Testis (tissue), 2 donors: ENCODE measurements at regions not wholly inside any gene's neighbourhood (a gene's known extent, or its start where the extent isn't known, plus 50 kb on each side); places are given as distances from the start of the nearest gene placed in this dataset.

ENCODE experiments used
- DNase-seq: peaks from one replicate; pipeline ENCODE4 v3.0.0-alpha.2; 2019
- H3K27ac ChIP-seq, 2 donors: fragments of 200-600 bp; sonication (generic); one replicate each; pipeline ENCODE4 v1.5.1; 2019
- H3K27me3 ChIP-seq: fragments of 200-600 bp; sonication (generic); one replicate; pipeline ENCODE4 v1.5.1; 2019
- H3K36me3 ChIP-seq: fragments of 200-600 bp; sonication (generic); one replicate; pipeline ENCODE4 v1.5.1; 2017; ENCODE audit warnings: low read depth; ENCODE audit errors: missing control alignments
- H3K4me1 ChIP-seq: fragments of 200-600 bp; sonication (generic); one replicate; pipeline ENCODE4 v1.5.1; 2019
- H3K4me3 ChIP-seq, 2 donors: fragments of 200-600 bp; sonication (generic); one replicate each; pipeline ENCODE4 v1.5.1; 2017 to 2019
- H3K9me3 ChIP-seq: fragments of 200-600 bp; sonication (generic); one replicate; pipeline ENCODE4 v1.5.1; 2017
- POLR2A ChIP-seq: fragments of 450-650 bp; IDR thresholded peaks from one replicate; pipeline ENCODE4 v1.6.1; 2017; ENCODE audit warnings: antibody characterized with exemption, mild to moderate bottlenecking, moderate library complexity
- WGBS, 2 donors: methylation state at CpG; one replicate each; pipeline ENCODE4 v1.1.5; 2018; 5-methylcytosine and 5-hydroxymethylcytosine counted together
- intact Hi-C: fragments of 100-400 bp; cut with DNase I; formaldehyde crosslinking; loops from one replicate; pipeline ENCODE4 v1.15.1; 2023; ENCODE audit warnings: low total_unique reads
- small RNA-seq, 2 donors: library from RNA; depleted of rRNA; stranded (forward); fragments of <200 nt; gene quantifications; one replicate each; pipeline ENCODE3, GENCODE V24; 2016
- TF ChIP-seq, protein P1 (sequence below), 3 experiments: fragments of 450-650 bp in 2 of 3; fragments of 200-600 bp in 1 of 3; sonication (generic) in 1 of 3; IDR thresholded peaks; one replicate each; pipeline ENCODE4 v1.5.1; 2016 to 2019; ENCODE audit warnings: antibody characterized with exemption in 3 of 3, mild to moderate bottlenecking in 2 of 3, moderate library complexity in 1 of 3

- WGBS, 2 donors: 64 to 69% methylated on average over 8 of the region's 8 CpGs
- no peak for TF ChIP-seq POLR2A
- TF ChIP-seq, protein P1, sequence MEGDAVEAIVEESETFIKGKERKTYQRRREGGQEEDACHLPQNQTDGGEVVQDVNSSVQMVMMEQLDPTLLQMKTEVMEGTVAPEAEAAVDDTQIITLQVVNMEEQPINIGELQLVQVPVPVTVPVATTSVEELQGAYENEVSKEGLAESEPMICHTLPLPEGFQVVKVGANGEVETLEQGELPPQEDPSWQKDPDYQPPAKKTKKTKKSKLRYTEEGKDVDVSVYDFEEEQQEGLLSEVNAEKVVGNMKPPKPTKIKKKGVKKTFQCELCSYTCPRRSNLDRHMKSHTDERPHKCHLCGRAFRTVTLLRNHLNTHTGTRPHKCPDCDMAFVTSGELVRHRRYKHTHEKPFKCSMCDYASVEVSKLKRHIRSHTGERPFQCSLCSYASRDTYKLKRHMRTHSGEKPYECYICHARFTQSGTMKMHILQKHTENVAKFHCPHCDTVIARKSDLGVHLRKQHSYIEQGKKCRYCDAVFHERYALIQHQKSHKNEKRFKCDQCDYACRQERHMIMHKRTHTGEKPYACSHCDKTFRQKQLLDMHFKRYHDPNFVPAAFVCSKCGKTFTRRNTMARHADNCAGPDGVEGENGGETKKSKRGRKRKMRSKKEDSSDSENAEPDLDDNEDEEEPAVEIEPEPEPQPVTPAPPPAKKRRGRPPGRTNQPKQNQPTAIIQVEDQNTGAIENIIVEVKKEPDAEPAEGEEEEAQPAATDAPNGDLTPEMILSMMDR (IDR thresholded peaks at IDR 0.05): no peak
- H3K4me3 ChIP-seq: no peak overlapping the region
- no peaks in the 10 kb centered on the region for H3K9me3 ChIP-seq
- no peaks in the 10 kb centered on the region for H3K27me3 ChIP-seq
- no peaks in the 10 kb centered on the region for H3K4me1 ChIP-seq
- intact Hi-C loops: no loop called here
- DNase-seq: no peak
- no peak overlapping the region for H3K27ac ChIP-seq
- H3K36me3 ChIP-seq: no peaks in the 10 kb centered on the region
Measured at GRCh38 chr16:35911899-35912298, 2452.5 kb downstream of the TP53TG3F start.

GRCh38 chr16:35931722-35932121 lies 2472.3 kb downstream of the TP53TG3F start:
- WGBS, 2 donors: 57 to 67% methylated on average over 3 of the region's 3 CpGs
- H3K9me3 ChIP-seq: no peaks in the 10 kb centered on the region
- H3K4me1 ChIP-seq: no peaks in the 10 kb centered on the region
- H3K4me3 ChIP-seq: no peak overlapping the region
- H3K27ac ChIP-seq: no peak overlapping the region
- intact Hi-C loops: no loop called here
- no peaks in the 10 kb centered on the region for H3K27me3 ChIP-seq
- no peak for TF ChIP-seq POLR2A
- TF ChIP-seq, protein P1 (IDR thresholded peaks at IDR 0.05): no peak
- no peaks in the 10 kb centered on the region for H3K36me3 ChIP-seq
- no peak for DNase-seq

Small RNAs in the stretch of these regions (small RNA-seq; reads per million reads assigned to genes)
- 0.09 to 0.47 reads per million in 2 donors for gene AC106785.1
- gene RNA5SP406: 0 to 0.09 reads per million in 2 donors
- gene RNA5SP407: 0 reads per million in 2 donors
- gene RNA5SP408: 0 reads per million in 2 donors
- 0 reads per million in 2 donors for gene RNA5SP409
- 0 reads per million in 2 donors for gene RNA5SP410
- gene RNA5SP411: 0 reads per million in 2 donors
- 0 reads per million in 2 donors for gene RNA5SP412
- gene RNA5SP413: 0 reads per million in 2 donors
- gene RNA5SP414: 0 reads per million in 2 donors
- 0 reads per million in 2 donors for gene RNA5SP415
- gene RNA5SP416: 0 reads per million in 2 donors
- 0 reads per million in 2 donors for gene RNA5SP417
- 0 reads per million in 2 donors for gene RNA5SP418
- 0 reads per million in 2 donors for gene RNA5SP419
- 0 reads per million in 2 donors for gene RNA5SP420
- gene RNA5SP421: 0 reads per million in 2 donors
- 0 reads per million in 2 donors for gene RNA5SP422
- 0 reads per million in 2 donors for gene RNA5SP423
